NCI-H526 (cell line): ENCODE measurements at regions not wholly inside any gene's neighbourhood (a gene's known extent, or its start where the extent isn't known, plus 50 kb on each side); places are given as distances from the start of the nearest gene placed in this dataset.
"Not testable (repeated sequence)": the region's sequence is repeated elsewhere in the genome, so short reads cannot be mapped to it uniquely, and the experiment has no call there.

Source experiments
- DNase-seq, 2 experiments: peaks; one replicate each; lab custom pipeline; 2025; lab: John Stamatoyannopoulos, UW

DNA sequence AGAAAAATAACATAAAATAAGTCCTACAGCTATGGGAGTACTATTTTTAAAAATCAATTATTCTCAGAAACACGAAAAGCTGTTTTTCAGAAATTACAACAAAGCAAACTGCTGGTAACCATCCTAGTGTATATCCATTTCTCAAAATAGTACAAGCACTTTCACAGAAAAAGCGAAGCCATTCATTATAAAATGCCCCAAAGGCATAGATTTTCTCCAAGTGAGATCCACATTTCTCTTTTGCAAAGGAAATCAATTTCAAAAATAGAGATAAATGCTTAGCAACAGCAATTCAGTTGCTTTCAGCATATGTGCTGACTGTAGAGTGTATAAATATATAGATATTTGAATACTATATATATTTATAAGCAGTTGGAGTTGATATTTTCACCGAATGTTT, 1266.3 kb downstream of the SI start:
- DNase-seq: no peak

DNA sequence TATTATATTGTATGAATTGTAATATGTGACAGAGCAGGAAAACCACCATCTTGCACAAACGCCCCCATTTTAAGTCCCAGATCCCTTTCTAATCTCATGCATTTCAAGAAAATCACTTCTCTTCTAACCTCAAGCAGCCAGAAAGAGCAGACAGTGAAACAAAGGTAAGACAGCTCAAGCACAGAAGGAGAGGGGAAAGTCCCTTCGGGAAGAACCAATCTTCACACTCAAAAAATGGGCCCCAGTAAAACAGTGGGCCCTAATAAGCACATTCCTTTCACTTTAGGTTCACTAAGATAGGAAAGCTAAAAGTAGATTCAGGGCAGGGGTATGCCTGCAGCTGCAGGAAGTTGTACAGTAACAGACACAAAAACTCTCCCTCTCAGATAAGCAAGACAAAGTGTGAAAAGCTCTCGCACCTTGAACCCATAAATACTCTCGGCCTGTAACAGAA, 1268.7 kb downstream of the SI start:
- no peak for DNase-seq

DNA sequence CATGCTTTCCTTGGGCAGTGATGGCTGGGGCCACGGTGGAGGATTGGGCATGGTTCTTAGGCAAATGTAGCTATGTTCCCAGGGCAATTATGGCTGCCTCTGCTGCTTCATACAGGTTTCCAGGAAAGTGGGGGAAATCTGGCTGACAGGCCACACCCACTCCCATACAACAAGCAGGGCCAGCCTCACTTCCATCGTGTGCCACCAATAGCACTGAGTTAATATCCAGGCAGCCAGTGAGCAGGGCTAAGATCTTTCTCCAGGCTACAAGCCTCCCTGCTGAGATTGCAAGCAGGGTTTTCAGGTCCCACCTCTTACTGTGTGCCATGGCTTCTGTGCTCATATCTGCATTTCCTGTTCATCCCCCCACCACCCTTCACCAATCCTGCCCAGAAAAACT, 1291.9 kb downstream of the SI start:
- DNase-seq: no peak

DNA sequence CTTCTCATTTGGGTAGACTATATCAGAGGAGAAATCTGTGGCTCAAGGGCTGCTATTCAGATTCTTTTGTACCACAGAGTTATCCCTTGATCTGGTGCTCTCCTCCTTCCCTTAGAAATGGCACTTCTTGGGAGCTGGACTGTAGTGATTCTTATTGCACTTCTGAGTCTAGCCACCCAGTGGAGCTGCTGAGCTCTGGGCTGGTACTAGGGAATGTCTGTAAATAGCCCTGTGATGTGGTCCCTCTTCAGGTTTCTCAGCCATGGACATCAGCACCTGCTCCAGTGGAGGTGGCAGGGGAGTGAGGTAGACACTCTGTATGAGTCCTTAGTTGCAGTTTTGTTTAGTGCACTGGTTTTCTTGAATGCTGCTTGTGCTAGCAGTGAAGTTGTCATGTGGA, 1292.6 kb downstream of the SI start:
- DNase-seq: peak in 1 of 2 experiments; percentile 31

DNA sequence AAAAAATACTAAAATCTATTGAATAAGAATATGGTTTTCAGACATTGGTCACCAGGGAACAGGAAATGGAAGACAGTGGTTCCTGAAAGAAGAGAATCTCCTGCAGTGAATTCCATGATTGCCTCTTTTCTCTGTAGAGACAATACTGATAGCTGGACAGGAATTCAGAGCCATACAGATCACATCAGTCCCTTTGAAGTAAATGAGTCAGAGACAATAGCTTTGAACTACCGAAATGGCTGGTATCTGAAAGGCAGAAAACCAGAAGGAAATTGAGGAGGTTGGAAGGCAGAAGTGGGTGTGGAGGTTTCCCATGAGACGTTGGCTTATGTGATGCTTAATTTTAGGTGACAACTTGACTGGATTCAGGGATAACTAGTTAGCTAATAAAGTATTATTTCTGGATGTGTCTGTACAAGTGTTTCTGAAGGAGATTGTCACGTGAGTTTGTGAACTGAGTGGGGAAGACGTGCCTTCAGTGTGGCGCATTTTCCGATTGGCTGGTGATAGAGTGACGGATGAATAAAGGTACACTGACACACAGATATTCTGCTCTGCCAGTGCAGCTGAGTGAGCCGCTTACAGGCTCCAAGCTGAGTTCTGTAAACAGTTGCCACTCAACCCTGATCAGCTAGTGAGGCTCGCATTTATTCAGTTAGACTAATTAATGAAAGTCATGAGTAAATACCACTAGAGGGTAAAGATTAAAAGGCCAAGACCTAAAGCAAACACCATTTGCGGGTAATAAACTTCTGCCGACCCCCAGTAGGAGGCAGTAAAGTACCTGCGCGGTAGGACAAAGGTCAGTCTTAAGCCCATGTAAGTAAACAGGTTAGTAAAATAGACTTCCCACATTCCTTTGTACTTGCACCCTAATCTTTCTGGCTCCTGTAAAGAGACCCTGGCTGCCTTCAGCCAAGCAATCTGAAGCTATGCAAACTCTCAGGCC, 1298.6 kb downstream of the SI start:
- DNase-seq: no peak

DNA sequence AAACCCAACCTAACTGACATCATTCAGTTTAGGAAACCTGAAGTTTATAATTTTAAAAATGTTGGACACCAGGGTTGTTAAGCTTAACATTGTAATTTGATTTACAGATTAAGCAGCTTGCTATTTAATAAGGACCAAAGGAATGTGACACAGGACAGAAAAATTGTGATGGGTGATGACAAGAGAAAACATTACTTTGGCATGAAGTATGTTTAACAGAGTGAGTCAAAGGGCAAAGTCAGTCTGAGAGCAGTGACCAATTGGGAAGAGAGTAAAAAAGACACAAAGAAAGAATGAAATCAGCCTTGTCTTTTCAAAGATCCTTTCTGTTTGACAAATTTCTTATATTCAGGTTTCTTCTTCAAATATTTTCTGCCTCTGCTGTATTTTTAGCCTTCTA, 1301.6 kb downstream of the SI start:
- DNase-seq: no peak

DNA sequence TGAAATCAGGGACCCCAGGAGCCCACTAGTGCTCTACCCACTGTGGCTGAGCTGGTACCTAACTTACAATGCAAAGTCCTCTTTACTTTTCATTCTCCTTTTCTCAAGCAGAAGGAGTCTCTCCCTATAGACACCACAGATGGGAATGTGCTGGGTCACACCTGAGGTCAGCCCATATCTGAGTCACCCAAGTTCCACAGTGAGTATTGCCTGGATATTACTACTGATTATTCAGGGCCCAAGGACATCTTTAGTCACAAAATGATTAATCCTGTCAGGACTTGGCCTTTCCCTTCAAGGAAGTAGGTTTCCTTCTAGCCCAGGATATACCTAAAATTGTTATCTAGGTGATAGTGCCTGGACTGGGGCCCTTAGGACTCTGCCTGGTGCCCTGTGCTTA, 1305.2 kb downstream of the SI start:
- DNase-seq: no peak

DNA sequence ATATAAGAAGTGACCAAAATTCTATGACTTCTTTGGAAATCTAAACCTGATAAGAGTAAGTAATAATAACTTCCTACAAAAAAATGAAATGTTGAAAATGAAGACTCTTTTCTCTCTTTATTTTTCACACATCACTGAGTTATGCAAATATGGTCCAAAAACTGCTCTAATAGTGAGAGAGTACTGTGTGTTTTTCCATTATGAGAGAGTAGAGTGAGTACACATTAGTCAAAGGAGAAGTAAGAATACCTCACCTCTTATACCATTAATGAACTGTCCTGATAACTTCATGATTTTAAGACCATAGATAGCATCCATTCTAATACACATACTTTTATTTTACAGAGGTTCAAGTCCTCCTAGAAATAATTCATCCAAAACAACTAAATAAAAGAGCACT, 1310.2 kb downstream of the SI start:
- no peak for DNase-seq

DNA sequence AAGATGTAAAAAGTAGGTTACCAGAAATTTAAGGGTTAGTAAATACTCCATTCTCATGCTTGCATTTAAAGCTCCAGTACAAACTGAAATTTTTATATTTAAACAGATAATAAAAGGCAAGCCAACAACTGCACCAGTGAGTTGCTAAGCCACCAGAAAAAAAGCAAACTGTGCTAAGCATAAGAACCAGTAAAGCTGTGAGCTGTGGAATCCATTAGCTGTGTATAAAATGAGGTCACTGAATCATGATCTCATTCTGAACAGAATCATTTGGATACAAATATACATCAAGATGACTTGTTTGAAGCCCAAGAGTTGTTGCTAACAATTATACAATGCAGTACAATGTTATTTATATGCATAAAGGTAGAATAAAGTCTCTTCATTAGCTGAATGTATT, 1312.2 kb downstream of the SI start:
- no peak for DNase-seq

DNA sequence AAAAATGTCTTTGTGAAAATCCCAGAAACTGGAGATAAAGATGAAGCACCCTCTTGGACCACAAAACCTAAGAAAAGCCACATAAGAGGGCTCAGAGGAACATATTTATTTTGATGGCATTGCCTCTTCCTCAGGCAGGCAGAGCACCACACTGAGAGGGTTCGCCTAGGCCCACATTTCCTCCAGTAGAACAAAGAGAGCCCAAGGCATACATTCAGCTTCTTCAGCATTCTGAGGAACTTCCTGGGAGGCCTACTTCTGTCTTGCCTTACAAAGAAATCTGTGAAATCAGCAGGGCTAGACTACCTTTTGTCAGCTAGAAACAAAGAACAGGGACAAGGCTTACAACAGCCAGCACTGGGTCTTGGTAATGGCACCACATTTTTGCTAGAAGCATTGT, 1325.3 kb downstream of the SI start:
- DNase-seq: no peak

DNA sequence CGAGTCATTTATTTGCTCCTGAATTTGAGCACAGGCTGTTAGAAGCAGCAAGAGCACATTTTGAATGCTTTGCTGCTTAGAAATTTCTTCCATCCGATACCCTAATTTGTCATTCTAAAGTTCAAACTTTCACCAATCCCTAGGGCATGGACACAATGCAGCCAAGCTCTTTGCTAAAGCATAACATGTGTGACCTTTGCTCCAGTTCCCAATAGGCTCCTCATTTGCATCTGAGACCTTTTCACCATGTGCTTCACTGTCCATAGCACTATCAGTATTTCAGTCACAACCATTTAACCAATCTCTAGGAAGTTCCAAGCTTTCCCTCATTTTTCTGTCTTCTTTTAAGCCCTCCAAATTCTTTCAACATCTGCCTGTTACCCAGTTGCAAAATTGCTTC, 1333.1 kb downstream of the SI start:
- DNase-seq: no peak

DNA sequence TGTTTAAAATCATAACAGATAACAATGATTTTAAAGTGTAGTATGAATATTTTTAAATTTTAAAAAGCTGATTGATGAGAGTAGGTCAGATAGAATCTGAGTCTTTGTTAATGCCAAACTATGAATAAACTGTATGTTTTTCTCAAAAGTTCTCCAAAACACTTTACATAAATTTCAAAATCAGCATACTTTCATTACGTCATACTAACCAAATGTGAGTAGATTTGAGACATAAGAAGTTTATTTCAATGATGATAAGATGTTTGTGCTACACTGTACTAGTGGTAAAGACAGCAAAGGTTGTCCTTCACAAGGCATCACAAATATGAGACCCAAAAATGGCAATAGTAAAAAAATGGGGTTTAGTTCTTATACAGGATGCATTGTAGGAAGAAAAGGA, 1342.9 kb downstream of the SI start:
- no peak for DNase-seq

DNA sequence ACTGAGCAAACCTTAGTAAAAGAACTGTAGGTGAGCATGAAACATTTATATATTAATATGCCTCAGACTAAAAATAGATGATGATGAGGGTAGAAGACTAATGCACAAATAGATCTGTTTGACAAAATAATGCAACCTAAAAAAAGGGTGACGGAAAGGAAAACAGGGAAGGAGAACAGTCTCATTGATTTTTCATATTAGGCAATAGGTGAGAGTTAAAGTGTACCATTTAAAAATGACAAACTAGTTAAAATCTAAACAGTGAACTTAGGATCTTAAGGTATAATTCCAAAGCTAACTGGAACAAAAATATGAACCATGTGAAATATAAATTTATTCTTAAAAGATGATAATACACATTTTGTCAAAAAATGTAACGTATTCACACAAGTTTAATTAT, 1347.6 kb downstream of the SI start:
- DNase-seq: no peak

DNA sequence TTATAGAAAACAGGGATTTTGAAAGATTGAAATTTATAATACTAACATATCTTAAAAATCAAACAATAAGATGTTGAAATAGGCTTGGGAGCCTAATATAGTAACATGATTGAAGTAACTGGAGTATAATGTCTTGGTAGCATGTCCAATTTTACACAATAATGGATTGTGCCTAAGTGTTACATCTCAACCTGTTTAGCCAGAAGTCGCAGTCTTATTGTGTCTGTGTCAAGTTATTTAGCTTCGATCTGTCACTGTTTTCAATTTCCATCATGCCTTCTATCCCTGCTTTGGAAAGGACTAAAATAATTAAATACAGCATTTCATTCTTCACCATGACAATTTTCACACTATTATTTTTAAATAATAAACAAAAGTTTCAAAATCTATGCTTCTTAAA, 1352.2 kb downstream of the SI start:
- no peak for DNase-seq

DNA sequence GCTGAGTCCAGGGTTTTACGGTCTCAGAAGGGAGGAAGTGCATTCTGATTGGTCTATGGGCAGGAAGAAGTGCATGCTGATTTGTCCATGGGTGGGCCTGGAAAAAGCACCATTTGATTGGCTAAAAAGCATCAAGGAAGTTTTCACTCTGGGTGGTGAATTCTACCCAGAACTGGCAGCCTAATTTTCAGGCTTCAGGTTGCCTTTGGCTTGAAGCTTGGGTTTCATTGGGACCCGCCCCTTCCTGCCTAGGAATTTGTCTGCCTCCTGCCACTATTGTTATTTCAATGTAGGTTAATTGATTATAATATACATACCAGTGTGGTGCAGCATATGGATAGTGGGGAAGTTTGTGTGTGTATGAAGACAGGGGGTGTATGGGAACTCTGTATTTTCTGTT, 1355.9 kb downstream of the SI start:
- DNase-seq: no peak

DNA sequence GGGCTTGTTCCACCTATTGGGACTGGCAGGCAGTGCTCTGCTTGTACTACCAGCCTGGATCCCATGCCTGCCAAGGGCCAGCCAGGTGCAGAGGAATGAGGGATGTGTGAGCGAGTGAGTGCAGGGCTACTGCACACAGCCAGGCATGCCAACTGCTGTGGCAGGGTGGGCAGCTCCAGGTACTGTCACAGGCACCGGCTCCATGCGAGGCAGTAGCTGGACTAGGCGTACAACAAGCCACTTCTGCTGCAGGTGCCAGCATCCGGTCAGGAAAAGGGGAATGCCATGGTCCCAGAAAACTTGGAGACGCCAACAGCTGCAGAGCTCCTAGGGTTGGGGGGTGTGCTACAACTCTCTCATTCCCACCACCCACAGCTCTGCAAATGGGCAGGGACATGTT, 1356.7 kb downstream of the SI start:
- no peak for DNase-seq

DNA sequence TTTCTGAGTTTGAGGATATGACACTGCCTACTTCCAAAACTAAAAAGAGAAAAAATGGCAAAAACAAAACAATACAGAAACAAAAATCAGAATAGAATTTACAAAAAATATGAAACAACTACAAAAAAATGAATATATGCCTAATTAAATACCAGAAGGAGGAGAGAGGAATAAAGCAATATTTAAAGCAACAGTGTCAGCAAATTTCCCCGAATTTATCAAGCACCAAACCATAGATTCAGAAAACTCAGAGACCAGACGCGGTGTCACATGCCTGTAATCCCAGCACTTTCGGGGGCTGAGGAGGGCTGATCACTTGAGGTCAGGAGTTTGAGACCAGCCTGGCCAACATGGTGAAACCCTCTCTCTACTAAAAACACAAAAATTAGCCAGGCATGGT, 1360.9 kb downstream of the SI start:
- no peak for DNase-seq

DNA sequence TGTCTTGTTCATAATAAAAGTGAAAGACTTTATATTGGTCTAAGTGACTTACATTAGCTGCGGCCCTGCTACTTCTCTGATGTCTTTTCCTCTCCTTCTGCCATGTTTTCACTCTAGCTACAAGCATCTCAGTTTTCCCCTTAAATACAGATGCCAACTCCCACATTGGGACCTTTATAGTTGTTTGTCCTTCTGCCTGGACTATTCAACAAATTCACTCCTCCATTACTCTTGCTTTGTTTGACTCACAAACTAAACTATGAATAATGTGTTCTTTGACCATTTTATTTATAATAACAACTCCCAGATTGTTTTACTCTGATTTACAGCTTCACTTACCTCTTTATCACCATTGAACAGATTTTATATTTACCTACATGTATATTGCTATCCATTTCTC, 1369.9 kb downstream of the SI start:
- DNase-seq: no peak

DNA sequence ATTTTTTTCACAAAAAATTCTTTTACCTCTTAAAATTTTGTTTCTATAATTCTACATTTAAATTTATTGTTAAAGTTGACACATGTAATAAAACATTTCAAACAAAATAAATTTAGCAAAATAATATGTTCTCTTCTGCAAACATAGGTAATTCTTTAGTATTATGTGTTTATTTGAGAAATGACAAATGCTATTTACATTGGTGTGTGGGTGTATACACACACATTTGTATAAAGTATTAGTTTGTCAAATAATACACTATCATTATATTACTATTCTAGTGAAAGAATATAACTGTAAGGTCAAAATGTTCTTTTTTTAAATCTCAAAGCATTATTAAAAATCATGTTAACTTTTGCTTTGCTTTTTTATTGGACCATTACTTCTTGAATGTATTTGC, 1370.6 kb downstream of the SI start:
- no peak for DNase-seq

DNA sequence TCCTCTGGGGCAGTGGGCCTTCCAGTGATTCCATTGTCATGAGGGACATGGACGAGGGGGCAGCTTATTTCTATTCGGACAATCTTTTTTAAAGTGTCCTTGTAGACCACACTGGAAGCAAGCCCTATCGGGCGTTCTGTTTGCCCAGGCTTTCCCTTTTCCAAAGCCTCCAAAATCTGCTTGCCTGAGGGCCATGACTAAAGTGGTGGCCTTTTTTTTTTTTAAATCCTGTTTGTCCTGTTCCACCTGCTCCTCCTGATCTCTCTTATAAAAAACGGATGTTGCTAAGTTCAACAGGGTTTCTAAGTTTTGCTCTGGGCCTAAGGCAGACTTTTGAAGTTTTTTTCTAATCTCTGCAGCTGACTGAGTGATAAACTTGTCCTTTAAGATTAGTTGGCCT, 1380.1 kb downstream of the SI start:
- not testable (repeated sequence) for DNase-seq

DNA sequence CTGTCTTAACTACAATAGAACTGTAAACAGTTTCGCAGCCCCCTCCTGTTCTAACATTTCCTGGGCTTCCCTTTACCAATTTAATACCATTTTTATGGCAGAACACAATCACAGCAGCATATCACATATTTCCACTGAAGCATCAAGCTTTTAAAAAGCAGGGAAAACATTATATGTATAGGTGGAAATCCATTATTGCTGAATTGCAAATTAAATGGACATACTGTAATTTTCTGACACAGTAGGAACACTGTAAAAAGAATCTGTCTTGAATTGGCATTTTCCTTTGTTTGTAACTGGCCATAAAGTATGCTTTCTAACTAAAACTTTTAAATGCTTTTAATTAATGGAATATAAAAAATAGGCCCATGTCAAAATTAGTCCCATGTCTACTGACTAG, 1385.8 kb downstream of the SI start:
- no peak for DNase-seq

DNA sequence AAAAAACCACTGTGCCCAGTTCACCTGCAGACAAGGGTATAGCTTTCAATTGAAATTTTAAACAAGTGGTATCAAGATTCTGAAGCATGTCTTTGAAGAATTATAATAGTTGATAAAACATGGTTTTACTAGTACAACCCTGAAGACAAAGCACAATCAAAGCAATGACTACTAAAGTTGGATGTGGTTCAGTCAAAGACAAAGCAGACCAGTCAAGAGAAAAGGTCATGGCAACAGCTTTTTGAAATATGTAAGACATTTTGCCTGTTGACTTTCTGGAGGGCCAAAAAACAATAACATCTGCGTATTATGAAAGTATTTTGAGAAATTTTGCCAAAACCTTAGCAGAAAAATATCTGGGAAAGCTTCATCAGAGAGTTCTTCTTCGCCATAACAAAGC, 1393.6 kb downstream of the SI start:
- DNase-seq: no peak

DNA sequence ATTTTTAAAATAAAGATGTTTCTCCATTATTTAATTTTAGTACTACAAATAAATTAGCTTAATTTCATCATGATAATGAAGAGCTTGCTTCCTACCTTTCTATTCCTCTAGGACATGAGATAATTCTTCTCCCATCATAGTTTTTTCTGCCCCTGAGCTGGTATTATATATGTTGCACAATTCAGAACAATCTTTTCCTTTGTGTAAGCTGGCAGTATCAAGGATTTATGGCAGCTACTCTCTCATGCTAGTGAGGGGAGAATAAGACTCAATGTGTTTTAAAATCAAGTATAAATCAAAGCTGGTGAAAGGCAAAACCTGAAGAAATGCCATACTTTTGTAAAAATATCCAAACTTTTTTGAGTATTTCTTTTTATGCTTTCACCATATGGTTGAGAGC, 1405.3 kb downstream of the SI start:
- no peak for DNase-seq

DNA sequence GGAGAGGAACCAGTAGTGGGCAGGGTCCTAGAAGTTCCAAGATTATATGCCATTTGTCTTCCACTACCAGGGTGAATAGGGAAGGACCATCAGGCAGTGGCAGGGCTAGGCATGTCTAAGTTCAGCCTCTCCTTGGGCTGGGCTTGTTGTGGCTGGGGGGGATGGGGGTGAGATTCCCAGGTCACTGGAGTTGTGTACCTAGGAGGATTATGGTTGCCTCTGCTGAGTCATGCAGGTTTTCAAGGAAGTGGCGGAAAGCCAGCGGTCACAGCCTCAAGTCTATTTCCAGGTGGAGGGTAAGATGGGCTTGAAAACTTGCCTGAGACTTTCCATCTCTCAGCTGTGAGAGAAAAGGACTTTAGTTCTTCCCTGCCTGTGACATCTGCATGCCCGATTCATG, 1407.1 kb downstream of the SI start:
- no peak for DNase-seq
